IPS DF 6.9 (cell line): ENCODE measurements at regions not wholly inside any gene's neighbourhood (a gene's known extent, or its start where the extent isn't known, plus 50 kb on each side); places are given as distances from the start of the nearest gene placed in this dataset.

Source experiments
- DNase-seq: peaks from one replicate; pipeline ENCODE4 v3.0.0-alpha.2; 2013; ENCODE audit warnings: low read depth, low spot score
- H3K27ac ChIP-seq: one replicate; pipeline ENCODE4 v1.5.1; 2013; ENCODE audit warnings: low read length, control low read depth
- H3K27me3 ChIP-seq: 2 replicates; pipeline ENCODE4 v1.6.1; 2013; ENCODE audit warnings: mild to moderate bottlenecking, low read length; ENCODE audit not compliant: control insufficient read depth, insufficient read depth
- H3K36me3 ChIP-seq: 2 replicates; pipeline ENCODE4 v1.6.1; 2013; ENCODE audit warnings: low read length; ENCODE audit not compliant: control insufficient read depth, insufficient read depth
- H3K4me1 ChIP-seq: 2 replicates; pipeline ENCODE4 v1.6.1; 2013; ENCODE audit warnings: low read length; ENCODE audit not compliant: control insufficient read depth, insufficient read depth
- H3K4me3 ChIP-seq: 2 replicates; pipeline ENCODE4 v1.5.1; 2013; ENCODE audit warnings: mild to moderate bottlenecking, low read length
- H3K9me3 ChIP-seq: 2 replicates; pipeline ENCODE4 v1.6.1; 2013; ENCODE audit warnings: low read length, inconsistent platforms; ENCODE audit not compliant: control insufficient read depth, insufficient read depth
- WGBS: extraction: QIAGEN DNeasy Blood & Tissue Kit; methylation state at CpG from one replicate; pipeline ENCODE4 v1.1.7; 2013; ENCODE audit warnings: mixed read lengths, missing lambda C conversion rate; ENCODE audit not compliant: insufficient read length, insufficient coverage; 5-methylcytosine and 5-hydroxymethylcytosine counted together

DNA sequence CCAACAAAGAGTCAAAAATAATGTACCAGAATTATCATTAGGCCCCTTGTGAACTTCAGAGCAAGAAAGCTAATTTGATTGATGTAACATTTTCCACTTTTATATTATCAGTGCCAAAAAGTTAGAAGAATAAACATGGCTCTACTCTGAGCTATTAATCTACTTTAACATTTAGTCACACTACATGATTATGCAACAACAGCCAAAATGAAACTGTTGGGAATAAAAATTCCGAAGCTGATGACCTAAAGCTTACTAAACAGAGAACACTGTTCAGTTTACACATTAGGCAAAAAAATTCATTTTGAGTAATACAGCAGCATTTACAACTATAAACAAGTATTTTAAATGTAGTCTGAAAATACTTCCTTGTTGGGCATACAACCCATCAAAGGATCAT, 1134.1 kb downstream of the EPHA3 start:
- H3K9me3 ChIP-seq, result no peaks in the 10 kb centered on the region
- H3K4me1 ChIP-seq, result no peaks in the 10 kb centered on the region
- no peak for DNase-seq
- no peaks in the 10 kb centered on the region for H3K36me3 ChIP-seq
- H3K4me3 ChIP-seq, result no peak overlapping the region
- H3K27ac ChIP-seq, result no peak overlapping the region
- no CpG with 5 or more reads among the region's 1 CpG for WGBS
- H3K27me3 ChIP-seq, result no peaks in the 10 kb centered on the region

- Histone ChIP-seq H3K27me3 (no peaks in the 10 kb centered on the region), H3K36me3 (no peaks in the 10 kb centered on the region), H3K4me3 (no peak overlapping the region), H3K9me3 (no peaks in the 10 kb centered on the region), H3K4me1 (no peaks in the 10 kb centered on the region), H3K27ac (no peak overlapping the region)
- WGBS, result no CpG with 5 or more reads among the region's 2 CpGs
- DNase-seq, result no peak
Observed at GRCh38 chr3:90253131-90253530, 1145.7 kb downstream of the EPHA3 start.

- Histone ChIP-seq H3K4me1 (no peaks in the 10 kb centered on the region), H3K4me3 (no peak overlapping the region), H3K27me3 (no peaks in the 10 kb centered on the region), H3K36me3 (no peaks in the 10 kb centered on the region), H3K9me3 (no peaks in the 10 kb centered on the region), H3K27ac (no peak overlapping the region)
- DNase-seq, result no peak
- no CpG with 5 or more reads among the region's 6 CpGs for WGBS
Observed at GRCh38 chr3:90261481-90262433, 1154.3 kb downstream of the EPHA3 start.
